ENCODE measurements at regions not wholly inside any gene's neighbourhood (a gene's known extent, or its start where the extent isn't known, plus 50 kb on each side); places are given as distances from the start of the nearest gene placed in this dataset.

GRCh38 chr22:22148905-22149304 is 95.7 kb upstream of the VPREB1 start:
- no peak for DNase-seq (ENCODE audit: low spot score)

GRCh38 chr22:22144858-22145257 is 99.7 kb upstream of the VPREB1 start:
- no peak for DNase-seq (ENCODE audit: low spot score)

GRCh38 chr22:22143448-22143847 is 101.1 kb upstream of the VPREB1 start:
- no peak for DNase-seq (ENCODE audit: low spot score)

- no peak for DNase-seq (ENCODE audit: low spot score)
Measured at GRCh38 chr22:22142661-22143060, 101.9 kb upstream of the VPREB1 start.

GRCh38 chr22:22141771-22142591 is 102.6 kb upstream of the VPREB1 start:
- no peak for DNase-seq (ENCODE audit: low spot score)

GRCh38 chr22:22141031-22141430 is 103.6 kb upstream of the VPREB1 start:
- DNase-seq (ENCODE audit: low spot score): no peak

GRCh38 chr22:22139364-22139763 is 105.2 kb upstream of the VPREB1 start:
- DNase-seq (ENCODE audit: low spot score): no peak

GRCh38 chr22:22138915-22139314 is 105.7 kb upstream of the VPREB1 start:
- no peak for DNase-seq (ENCODE audit: low spot score)

- DNase-seq (ENCODE audit: low spot score): no peak
Measured at GRCh38 chr22:22137891-22138290, 106.7 kb upstream of the VPREB1 start.

- DNase-seq (ENCODE audit: low spot score): no peak
Measured at GRCh38 chr22:22133910-22134309, 110.7 kb upstream of the VPREB1 start.

GRCh38 chr22:22130953-22131608 is 113.5 kb upstream of the VPREB1 start:
- no peak for DNase-seq (ENCODE audit: low spot score)

GRCh38 chr22:22129387-22129786 is 115.2 kb upstream of the VPREB1 start:
- no peak for DNase-seq (ENCODE audit: low spot score)

- no peak for DNase-seq (ENCODE audit: low spot score)
Measured at GRCh38 chr22:22128440-22128839, 116.1 kb upstream of the VPREB1 start.

GRCh38 chr22:22127100-22127499 is 117.5 kb upstream of the VPREB1 start:
- no peak for DNase-seq (ENCODE audit: low spot score)

GRCh38 chr22:22125579-22126468 is 118.8 kb upstream of the VPREB1 start:
- no peak for DNase-seq (ENCODE audit: low spot score)

GRCh38 chr22:22125028-22125578 is 119.5 kb upstream of the VPREB1 start:
- DNase-seq (ENCODE audit: low spot score): no peak

- no peak for DNase-seq (ENCODE audit: low spot score)
Measured at GRCh38 chr22:22124374-22124773, 120.2 kb upstream of the VPREB1 start.

GRCh38 chr22:22123960-22124278 is 120.7 kb upstream of the VPREB1 start:
- no peak for DNase-seq (ENCODE audit: low spot score)

GRCh38 chr22:22123118-22123959 is 121.2 kb upstream of the VPREB1 start:
- DNase-seq (ENCODE audit: low spot score): no peak

- DNase-seq (ENCODE audit: low spot score): no peak
Measured at GRCh38 chr22:22122348-22123117, 122.1 kb upstream of the VPREB1 start.

- DNase-seq (ENCODE audit: low spot score): no peak
Measured at GRCh38 chr22:22121445-22121844, 123.1 kb upstream of the VPREB1 start.

Measured in mucosa of gallbladder (tissue), 1 donor.